Esophagus (tissue), 2 donors: ENCODE measurements at regions not wholly inside any gene's neighbourhood (a gene's known extent, or its start where the extent isn't known, plus 50 kb on each side); places are given as distances from the start of the nearest gene placed in this dataset.

Experiments
- H3K27ac ChIP-seq, 2 donors: one replicate each; pipeline ENCODE4 v1.5.1; 2013; ENCODE audit warnings: low read depth in 2 of 2, mild to moderate bottlenecking in 2 of 2, inconsistent platforms in 1 of 2, low read length in 1 of 2, moderate library complexity in 1 of 2
- H3K27me3 ChIP-seq, 2 donors: one replicate each; pipeline ENCODE4 v1.6.1; 2013; ENCODE audit warnings: low read length in 2 of 2, control low read depth in 1 of 2, mild to moderate bottlenecking in 1 of 2; ENCODE audit not compliant: insufficient read depth in 2 of 2, control insufficient read depth in 1 of 2
- H3K36me3 ChIP-seq, 2 donors: one replicate each; pipeline ENCODE4 v1.6.1; 2013; ENCODE audit warnings: low read length in 1 of 2; ENCODE audit not compliant: control insufficient read depth in 2 of 2, insufficient read depth in 2 of 2
- H3K4me1 ChIP-seq, 2 donors: one replicate each; pipeline ENCODE4 v1.6.1; 2013; ENCODE audit warnings: low read length in 1 of 2; ENCODE audit not compliant: control insufficient read depth in 2 of 2, insufficient read depth in 2 of 2
- H3K4me3 ChIP-seq, 2 donors: one replicate each; pipeline ENCODE4 v1.5.1; 2013; ENCODE audit warnings: low read length in 2 of 2, mild to moderate bottlenecking in 2 of 2, low read depth in 1 of 2, moderate library complexity in 1 of 2
- H3K9me3 ChIP-seq, 2 donors: one replicate each; pipeline ENCODE4 v1.6.1; 2013; ENCODE audit warnings: mild to moderate bottlenecking in 2 of 2, low read depth in 1 of 2, low read length in 1 of 2, moderate library complexity in 1 of 2; ENCODE audit not compliant: control insufficient read depth in 2 of 2, insufficient read depth in 1 of 2
- WGBS, 2 donors: extraction: QIAGEN DNeasy Blood & Tissue Kit; methylation state at CpG; one replicate each; pipeline ENCODE4 v1.1.7; 2013; 5-methylcytosine and 5-hydroxymethylcytosine counted together
- donor health status: healthy with polysubstance abuse.
- donor health status: Bipolar disorder and iron deficiency.

DNA sequence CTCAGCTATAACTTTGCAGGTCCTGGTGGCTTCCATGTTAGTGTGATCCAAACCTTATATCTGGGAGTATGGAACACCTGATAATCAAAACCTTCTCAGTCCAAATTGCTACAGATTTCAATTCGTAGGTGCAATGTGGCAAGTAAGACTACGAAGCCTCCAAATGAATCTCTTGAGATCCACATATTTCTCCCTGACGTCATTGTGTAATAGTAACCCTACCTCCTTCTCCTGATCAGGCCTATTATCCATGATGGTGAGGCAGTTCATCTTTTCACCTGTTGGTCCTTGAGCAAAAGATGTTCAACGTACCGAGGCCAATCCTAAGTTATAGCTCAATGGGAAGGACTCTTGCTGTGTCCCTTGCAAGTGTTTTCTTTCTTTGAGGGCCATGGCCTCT is 115.9 kb upstream of the CHRM3 start:
- Histone ChIP-seq H3K27ac (no peak overlapping the region), H3K4me3 (no peak overlapping the region), H3K27me3 (no peaks in the 10 kb centered on the region), H3K4me1 (no peaks in the 10 kb centered on the region), H3K36me3 (no peaks in the 10 kb centered on the region), H3K9me3 (no peaks in the 10 kb centered on the region)
- 90 to 95% methylated on average over 5 of the region's 5 CpGs for WGBS, 2 donors

DNA sequence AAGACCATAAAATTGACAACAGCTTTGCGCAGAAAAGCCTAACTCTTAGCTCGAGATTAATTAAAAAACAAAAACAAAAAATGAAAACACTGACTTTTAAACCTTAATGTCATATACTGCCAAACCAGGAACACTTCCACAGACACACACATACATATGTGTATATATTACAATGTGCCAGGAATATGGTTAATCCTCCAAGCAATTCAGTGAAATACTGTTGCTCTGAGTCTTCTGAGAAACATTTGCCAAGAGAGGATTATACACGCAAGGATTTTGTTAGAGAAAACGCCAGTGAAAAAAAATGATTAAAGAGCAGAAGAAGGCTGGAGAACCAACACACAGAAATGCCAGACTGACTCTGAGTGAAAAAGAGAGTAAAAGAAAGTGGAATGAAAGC is 116.7 kb upstream of the CHRM3 start:
- Histone ChIP-seq H3K9me3 (no peaks in the 10 kb centered on the region), H3K4me3 (no peak overlapping the region), H3K27ac (no peak overlapping the region), H3K27me3 (no peaks in the 10 kb centered on the region), H3K36me3 (no peaks in the 10 kb centered on the region), H3K4me1 (no peaks in the 10 kb centered on the region)
- 29 to 59% methylated on average over 4 of the region's 4 CpGs for WGBS, 2 donors

DNA sequence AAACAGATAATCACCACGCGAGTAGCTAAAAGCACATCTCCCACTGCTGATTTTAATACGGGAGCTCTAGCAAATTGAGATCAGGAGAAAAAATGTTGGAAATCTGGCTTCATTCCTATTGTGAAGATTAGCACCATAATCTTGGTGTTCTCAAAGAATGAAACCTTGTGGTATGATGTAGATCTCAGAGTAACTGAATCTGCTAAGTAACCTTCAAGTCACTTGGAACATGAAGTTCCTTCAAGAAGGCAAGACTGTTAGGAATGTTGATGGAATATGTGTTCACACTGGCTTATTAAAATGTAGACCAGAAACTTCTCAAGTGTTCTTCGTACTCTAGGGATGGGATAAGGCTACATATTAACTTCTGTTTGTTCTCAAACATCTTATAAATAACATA is 117.4 kb upstream of the CHRM3 start:
- no peaks in the 10 kb centered on the region for H3K27me3 ChIP-seq
- no peaks in the 10 kb centered on the region for H3K36me3 ChIP-seq
- H3K4me1 ChIP-seq = no peaks in the 10 kb centered on the region
- no peak overlapping the region for H3K4me3 ChIP-seq
- no peak overlapping the region for H3K27ac ChIP-seq
- WGBS, 2 donors = 75 to 88% methylated on average over 4 of the region's 4 CpGs
- H3K9me3 ChIP-seq = no peaks in the 10 kb centered on the region

- 75 to 76% methylated on average over 6 of the region's 6 CpGs for WGBS, 2 donors
- Histone ChIP-seq H3K27ac (no peak overlapping the region), H3K9me3 (no peaks in the 10 kb centered on the region), H3K27me3 (no peaks in the 10 kb centered on the region), H3K4me3 (no peak overlapping the region), H3K36me3 (no peaks in the 10 kb centered on the region), H3K4me1 (no peaks in the 10 kb centered on the region)
Observed at GRCh38 chr1:239268007-239268406, 118.4 kb upstream of the CHRM3 start.

- 61 to 71% methylated on average over 5 of the region's 5 CpGs for WGBS, 2 donors
- Histone ChIP-seq H3K9me3 (no peaks in the 10 kb centered on the region), H3K4me1 (no peaks in the 10 kb centered on the region), H3K27ac (no peak overlapping the region), H3K27me3 (no peaks in the 10 kb centered on the region), H3K36me3 (no peaks in the 10 kb centered on the region), H3K4me3 (no peak overlapping the region)
Observed at GRCh38 chr1:239263801-239264200, 122.6 kb upstream of the CHRM3 start.

DNA sequence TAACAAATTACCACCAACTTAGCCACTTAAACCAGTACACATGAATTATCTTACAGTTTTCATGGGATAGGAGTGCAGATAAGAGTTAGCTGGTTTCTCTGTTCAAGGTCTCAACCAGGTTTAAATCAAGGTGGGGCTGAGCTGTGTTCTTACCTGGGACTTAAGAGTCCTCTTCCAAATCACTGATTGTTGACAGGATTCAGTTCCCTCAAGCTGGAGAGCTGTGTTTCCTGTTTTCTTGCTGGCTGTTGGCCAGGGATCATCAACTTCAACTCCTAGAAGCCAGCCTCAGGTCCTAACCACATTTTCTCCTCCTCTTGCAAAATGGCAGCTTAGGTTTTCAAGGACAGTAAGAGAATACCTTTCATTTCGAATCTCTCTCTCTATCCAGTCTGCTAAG is 123.8 kb upstream of the CHRM3 start:
- no peak overlapping the region for H3K4me3 ChIP-seq
- H3K9me3 ChIP-seq = peaks cover 0 to 2% of the 10 kb centered on the region in 2 donors
- no peak overlapping the region for H3K27ac ChIP-seq
- H3K27me3 ChIP-seq = no peaks in the 10 kb centered on the region
- no peaks in the 10 kb centered on the region for H3K4me1 ChIP-seq
- WGBS, 2 donors = 80 to 88% methylated on average over 1 of the region's 1 CpG
- no peaks in the 10 kb centered on the region for H3K36me3 ChIP-seq

DNA sequence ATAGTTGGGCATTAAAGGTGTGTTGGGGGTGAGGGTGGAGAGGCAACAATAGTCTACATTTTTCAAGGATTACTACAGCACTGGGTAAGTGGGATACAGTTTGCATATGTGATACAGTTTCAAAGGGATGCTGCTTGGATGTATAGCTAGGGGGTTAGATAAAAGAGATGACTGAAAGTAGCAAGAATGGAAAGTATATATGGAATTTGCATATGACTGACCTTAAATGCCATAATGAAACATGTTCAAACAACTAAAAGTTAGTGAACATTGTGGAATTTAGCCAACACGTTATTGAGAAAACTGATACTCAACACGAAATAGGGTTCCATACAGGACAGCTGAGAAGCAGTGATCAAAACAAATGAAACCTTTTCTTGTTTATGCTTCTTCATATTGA is 124.8 kb upstream of the CHRM3 start:
- Histone ChIP-seq H3K27me3 (no peaks in the 10 kb centered on the region), H3K27ac (no peak overlapping the region), H3K4me3 (no peak overlapping the region), H3K4me1 (no peaks in the 10 kb centered on the region), H3K36me3 (no peaks in the 10 kb centered on the region), H3K9me3 (peaks cover 3 to 6% of the 10 kb centered on the region in 2 donors)
- 75 to 85% methylated on average over 2 of the region's 2 CpGs for WGBS, 2 donors

DNA sequence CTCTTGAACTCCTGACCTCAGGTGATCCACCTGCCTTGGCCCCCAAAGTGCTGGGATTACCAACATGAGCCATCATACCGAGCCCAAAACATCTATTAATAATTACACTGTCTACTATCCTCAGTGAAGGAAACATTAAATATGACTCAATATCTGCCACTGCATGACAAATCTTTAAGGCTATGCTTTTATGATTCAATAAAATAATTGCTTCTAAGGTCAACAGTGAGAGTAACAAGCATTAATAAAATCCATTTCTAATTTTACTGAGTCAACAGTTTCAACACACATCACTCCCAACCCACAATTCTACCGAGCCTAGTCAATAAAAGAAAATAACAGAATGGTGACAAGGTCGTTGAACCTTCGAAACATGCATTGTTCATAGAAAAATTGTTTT is 125.5 kb upstream of the CHRM3 start:
- Histone ChIP-seq H3K36me3 (no peaks in the 10 kb centered on the region), H3K4me1 (no peaks in the 10 kb centered on the region), H3K4me3 (no peak overlapping the region), H3K27me3 (no peaks in the 10 kb centered on the region), H3K9me3 (peaks cover 3 to 6% of the 10 kb centered on the region in 2 donors), H3K27ac (no peak overlapping the region)
- 64 to 73% methylated on average over 4 of the region's 4 CpGs for WGBS, 2 donors

GRCh38 chr1:239255628-239256160 is 130.7 kb upstream of the CHRM3 start:
- WGBS, 2 donors = 91 to 93% methylated on average over 22 of the region's 22 CpGs

GRCh38 chr1:239254999-239255398 is 131.4 kb upstream of the CHRM3 start:
- Histone ChIP-seq H3K9me3 (peaks cover 8 to 9% of the 10 kb centered on the region in 2 donors), H3K4me1 (no peaks in the 10 kb centered on the region), H3K27me3 (no peaks in the 10 kb centered on the region), H3K36me3 (no peaks in the 10 kb centered on the region), H3K4me3 (no peak overlapping the region), H3K27ac (no peak overlapping the region)
- 79 to 84% methylated on average over 4 of the region's 4 CpGs for WGBS, 2 donors

More at GRCh38 chr1:239255628-239256160, 130.7 kb upstream of the CHRM3 start:
- Histone ChIP-seq H3K9me3 (peaks cover 8 to 9% of the 10 kb centered on the region in 2 donors), H3K4me3 (no peak overlapping the region), H3K4me1 (no peaks in the 10 kb centered on the region), H3K27ac (no peak overlapping the region), H3K27me3 (no peaks in the 10 kb centered on the region), H3K36me3 (no peaks in the 10 kb centered on the region)
